LHCN-M2 (cell line): ENCODE measurements at regions not wholly inside any gene's neighbourhood (a gene's known extent, or its start where the extent isn't known, plus 50 kb on each side); places are given as distances from the start of the nearest gene placed in this dataset.
"Not testable (repeated sequence)": the region's sequence is repeated elsewhere in the genome, so short reads cannot be mapped to it uniquely, and the experiment has no call there.

Experiments used
- DNase-seq: peaks from one replicate; pipeline ENCODE4 v3.0.0-alpha.2; 2012; ENCODE audit warnings: low read depth

GRCh38 chr12:108424026-108424425 is 84.9 kb upstream of the CMKLR1 start:
- DNase-seq = no peak

- no peak for DNase-seq
Observed at GRCh38 chr12:108423486-108423885, 84.4 kb upstream of the CMKLR1 start.

GRCh38 chr12:108421082-108421481 is 82.0 kb upstream of the CMKLR1 start:
- DNase-seq = not testable (repeated sequence)

GRCh38 chr12:108420421-108420820 is 81.3 kb upstream of the CMKLR1 start:
- not testable (repeated sequence) for DNase-seq

GRCh38 chr12:108419949-108420348 is 80.8 kb upstream of the CMKLR1 start:
- no peak for DNase-seq

GRCh38 chr12:108418164-108418890 is 79.2 kb upstream of the CMKLR1 start:
- DNase-seq = peak; percentile 12

- DNase-seq = no peak
Observed at GRCh38 chr12:108414021-108414420, 74.9 kb upstream of the CMKLR1 start.

GRCh38 chr12:108410689-108411088 is 71.6 kb upstream of the CMKLR1 start:
- no peak for DNase-seq

GRCh38 chr12:108409481-108409880 is 70.4 kb upstream of the CMKLR1 start:
- no peak for DNase-seq

- peak; percentile 20 for DNase-seq
Observed at GRCh38 chr12:108403952-108404351, 64.8 kb upstream of the CMKLR1 start.

- no peak for DNase-seq
Observed at GRCh38 chr12:108401964-108402363, 62.9 kb upstream of the CMKLR1 start.

GRCh38 chr12:108400900-108401480 is 61.9 kb upstream of the CMKLR1 start:
- no peak for DNase-seq

GRCh38 chr12:108400481-108400880 is 61.4 kb upstream of the CMKLR1 start:
- DNase-seq = no peak

GRCh38 chr12:108400056-108400455 is 60.9 kb upstream of the CMKLR1 start:
- DNase-seq = no peak

- DNase-seq = no peak
Observed at GRCh38 chr12:108399514-108399913, 60.4 kb upstream of the CMKLR1 start.

- peak; percentile 69 for DNase-seq
Observed at GRCh38 chr12:108394196-108394595, 55.1 kb upstream of the CMKLR1 start.

- no peak for DNase-seq
Observed at GRCh38 chr12:108392284-108392683, 53.2 kb upstream of the CMKLR1 start.

GRCh38 chr12:108390495-108391203 is 51.5 kb upstream of the CMKLR1 start:
- no peak for DNase-seq

GRCh38 chr12:108389544-108389943 is 50.4 kb upstream of the CMKLR1 start:
- DNase-seq = no peak
